AG20443 (cell line): ENCODE measurements at regions not wholly inside any gene's neighbourhood (a gene's known extent, or its start where the extent isn't known, plus 50 kb on each side); places are given as distances from the start of the nearest gene placed in this dataset.
"Not testable (repeated sequence)": the region's sequence is repeated elsewhere in the genome, so short reads cannot be mapped to it uniquely, and the experiment has no call there.

Experiments used
- DNase-seq: peaks from one replicate; pipeline ENCODE4 v3.0.0; 2012; ENCODE audit warnings: low spot score, mixed read lengths

GRCh38 chr4:187910741-187911140 lies 84.8 kb upstream of the ZFP42 start:
- DNase-seq: no peak

DNA sequence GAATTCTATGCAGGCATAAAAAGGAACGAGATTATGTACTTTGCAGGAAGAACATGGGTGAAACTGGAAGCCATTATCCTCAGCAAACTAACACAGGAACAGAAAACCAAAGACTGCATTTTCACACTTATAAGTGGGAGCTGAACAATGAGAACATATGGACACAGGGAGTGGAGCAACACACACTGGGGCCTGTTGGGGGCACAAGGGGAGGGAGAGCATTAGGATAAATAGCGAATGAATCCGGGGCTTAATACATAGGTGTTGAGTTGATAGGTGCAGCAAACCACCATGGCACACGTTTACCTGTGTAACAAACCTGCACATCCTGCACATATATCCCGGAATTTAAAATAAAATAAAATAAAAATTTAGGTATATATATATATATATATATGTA lies 80.2 kb upstream of the ZFP42 start:
- not testable (repeated sequence) for DNase-seq

- DNase-seq: no peak
These were observed 75.6 kb upstream of the ZFP42 start for GRCh38 chr4:187919966-187920365.

GRCh38 chr4:187921946-187922623 lies 73.5 kb upstream of the ZFP42 start:
- DNase-seq: no peak

GRCh38 chr4:187929024-187929423 lies 66.5 kb upstream of the ZFP42 start:
- no peak for DNase-seq

DNA sequence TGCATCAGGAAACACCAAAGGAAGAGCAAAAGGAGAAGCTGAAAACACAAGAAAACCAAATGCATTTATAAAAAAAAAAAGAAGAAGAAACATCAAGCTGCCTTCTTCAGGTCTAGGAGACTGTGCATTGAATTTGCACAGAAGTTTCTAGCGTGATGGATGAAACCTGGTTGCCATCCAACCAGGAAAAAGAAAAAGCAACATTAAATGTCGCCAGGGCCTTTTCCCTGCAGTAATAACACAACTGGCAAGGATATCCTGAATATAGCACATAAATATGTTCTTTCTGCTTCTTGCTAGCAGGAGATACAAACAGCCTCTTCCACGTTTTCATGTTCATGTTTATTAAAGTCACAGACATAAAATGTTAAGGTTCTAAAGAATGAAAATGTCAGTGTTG lies 60.8 kb upstream of the ZFP42 start:
- no peak for DNase-seq

GRCh38 chr4:187937557-187937956 lies 58.0 kb upstream of the ZFP42 start:
- no peak for DNase-seq

- no peak for DNase-seq
These were observed 55.3 kb upstream of the ZFP42 start for GRCh38 chr4:187940299-187940698.

- DNase-seq: no peak
These were observed 52.6 kb upstream of the ZFP42 start for GRCh38 chr4:187942968-187943367.

DNA sequence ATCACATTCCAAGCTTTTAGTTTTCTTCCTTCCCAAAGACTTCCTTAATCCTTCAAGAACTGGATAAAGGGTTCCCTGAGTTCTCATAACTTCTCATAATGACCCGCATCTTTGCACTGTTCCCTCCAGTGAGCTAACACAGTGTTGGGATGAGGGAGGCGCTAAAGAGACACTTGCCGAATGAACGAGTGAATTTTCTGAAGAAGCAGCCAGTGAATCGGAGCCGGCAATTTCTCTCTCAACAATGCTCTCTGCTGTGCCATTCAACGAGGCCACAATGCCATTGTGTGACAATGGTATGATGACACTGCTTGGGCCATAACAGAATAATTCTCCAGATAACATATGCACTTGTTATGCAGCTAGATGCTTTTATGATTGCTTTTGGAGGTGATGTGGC lies 51.4 kb upstream of the ZFP42 start:
- no peak for DNase-seq
